NT2/D1 (cell line): ENCODE measurements at regions not wholly inside any gene's neighbourhood (a gene's known extent, or its start where the extent isn't known, plus 50 kb on each side); places are given as distances from the start of the nearest gene placed in this dataset.

Source experiments
- SUZ12 ChIP-seq: IDR thresholded peaks from 2 replicates; pipeline ENCODE4 v1.6.1; 2011; ENCODE audit not compliant: insufficient read length, insufficient read depth; ENCODE audit errors: extremely low read depth
- YY1 ChIP-seq: IDR thresholded peaks from 2 replicates; pipeline ENCODE4 v1.6.1; 2011; ENCODE audit not compliant: insufficient read length, insufficient read depth

- TF ChIP-seq SUZ12 (no peak), YY1 (no peak)
These were observed 378.7 kb downstream of the LMO4 start for GRCh38 chr1:87707411-87707810.
